ENCODE measurements at regions not wholly inside any gene's neighbourhood (a gene's known extent, or its start where the extent isn't known, plus 50 kb on each side); places are given as distances from the start of the nearest gene placed in this dataset.
A peak's percentile ranks its signal among the peaks of the same experiment; 100 is the strongest.

DNA sequence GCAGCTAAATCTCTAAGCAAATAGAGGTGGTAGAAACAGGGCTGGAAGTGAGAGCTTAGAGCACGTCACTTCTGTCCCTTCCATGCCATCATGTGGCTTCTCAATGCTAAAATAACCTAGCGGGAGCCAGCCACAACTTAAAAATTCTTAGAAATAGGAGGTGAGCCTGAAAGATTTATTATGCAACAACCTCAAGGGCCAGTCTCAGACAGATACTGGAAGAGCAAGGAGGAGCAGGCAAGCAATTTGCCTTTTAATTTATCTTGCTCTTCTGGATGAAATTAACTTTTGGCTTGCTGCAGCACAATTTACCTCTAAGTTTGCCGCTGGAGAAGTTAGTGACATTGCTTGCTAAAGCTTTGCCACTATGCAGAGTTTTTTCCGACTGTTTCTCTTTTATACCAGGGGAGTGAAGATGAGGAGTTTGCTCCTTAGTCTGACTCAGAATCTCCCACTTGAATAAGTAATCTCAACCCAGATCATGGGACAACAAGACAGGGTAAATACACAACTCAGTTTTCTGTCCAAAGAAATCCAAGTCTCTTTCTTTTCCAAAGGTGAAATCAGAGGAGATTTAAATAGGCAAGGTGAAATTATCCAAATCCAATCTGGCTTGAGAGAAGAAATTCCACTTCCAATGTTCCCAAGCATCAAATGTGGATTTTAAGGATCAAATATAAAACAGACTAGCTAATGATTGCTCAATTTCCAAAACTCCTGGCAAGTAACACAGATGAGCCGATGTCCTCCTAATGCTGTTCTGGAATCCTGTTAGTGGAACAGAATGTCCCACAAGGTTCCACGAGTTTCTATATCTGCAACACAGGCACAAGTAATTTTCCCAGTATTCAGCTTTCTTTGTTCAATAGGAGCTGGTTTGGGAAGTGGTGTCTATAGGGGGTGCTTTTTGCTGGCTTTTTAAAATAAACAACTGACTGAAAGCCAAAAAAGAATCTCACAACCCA is 329.4 kb upstream of the RORA start:
- no peak overlapping the region for H4K8ac ChIP-seq (ENCODE audit: low read depth, low read length)
- H3K4me3 ChIP-seq (ENCODE audit: low read depth, low read length) = no peak overlapping the region
- H3K4me1 ChIP-seq (ENCODE audit: control insufficient read depth in 1 of 2, insufficient read depth in 2 of 2, low read length in 2 of 2) = peaks cover 4 to 16% of the 10 kb centered on the region in 2 experiments
- H3K9ac ChIP-seq (ENCODE audit: low read length) = no peak overlapping the region
- H3K4ac ChIP-seq (ENCODE audit: low read depth, low read length) = no peak overlapping the region
- H3K27ac ChIP-seq (ENCODE audit: low read depth, low read length) = no peak overlapping the region
- H3K4me2 ChIP-seq (ENCODE audit: low read length) = no peak overlapping the region
- H3K79me2 ChIP-seq (ENCODE audit: control insufficient read depth, insufficient read depth, low read length, poor library complexity) = no peaks in the 10 kb centered on the region
- H2BK120ac ChIP-seq (ENCODE audit: insufficient read depth, low read length, poor library complexity) = no peak overlapping the region
- no peak overlapping the region for H3K23ac ChIP-seq (ENCODE audit: low read length)
- H4K91ac ChIP-seq (ENCODE audit: low read depth, low read length) = no peak overlapping the region
- no peaks in the 10 kb centered on the region for H3K9me3 ChIP-seq (ENCODE audit: insufficient read depth, low read depth, low read length)
- peak overlapping the region; percentile 29 for H3K14ac ChIP-seq (ENCODE audit: low read length)
- H2AFZ ChIP-seq (ENCODE audit: insufficient read depth, low read length, poor library complexity) = no peak overlapping the region
- no peaks in the 10 kb centered on the region for H3K36me3 ChIP-seq (ENCODE audit: control insufficient read depth in 1 of 2, insufficient read depth in 2 of 2, low read length in 2 of 2)
- H4K12ac ChIP-seq (ENCODE audit: low read depth, low read length) = no peak overlapping the region
- H2BK12ac ChIP-seq (ENCODE audit: low read length) = no peak overlapping the region
- H3K79me1 ChIP-seq (ENCODE audit: low read length) = peaks cover 8% of the 10 kb centered on the region
- H3K27me3 ChIP-seq (ENCODE audit: insufficient read depth, low read length) = no peaks in the 10 kb centered on the region
- WGBS (ENCODE audit: extremely low coverage, insufficient coverage, insufficient read length) = no CpG with 5 or more reads among the region's 6 CpGs
- no peak overlapping the region for H3K18ac ChIP-seq (ENCODE audit: low read length)
- H2BK5ac ChIP-seq (ENCODE audit: low read depth, low read length, poor library complexity) = no peak overlapping the region
- DNase-seq = no peak
- H2AK5ac ChIP-seq (ENCODE audit: low read length) = no peak overlapping the region

DNA sequence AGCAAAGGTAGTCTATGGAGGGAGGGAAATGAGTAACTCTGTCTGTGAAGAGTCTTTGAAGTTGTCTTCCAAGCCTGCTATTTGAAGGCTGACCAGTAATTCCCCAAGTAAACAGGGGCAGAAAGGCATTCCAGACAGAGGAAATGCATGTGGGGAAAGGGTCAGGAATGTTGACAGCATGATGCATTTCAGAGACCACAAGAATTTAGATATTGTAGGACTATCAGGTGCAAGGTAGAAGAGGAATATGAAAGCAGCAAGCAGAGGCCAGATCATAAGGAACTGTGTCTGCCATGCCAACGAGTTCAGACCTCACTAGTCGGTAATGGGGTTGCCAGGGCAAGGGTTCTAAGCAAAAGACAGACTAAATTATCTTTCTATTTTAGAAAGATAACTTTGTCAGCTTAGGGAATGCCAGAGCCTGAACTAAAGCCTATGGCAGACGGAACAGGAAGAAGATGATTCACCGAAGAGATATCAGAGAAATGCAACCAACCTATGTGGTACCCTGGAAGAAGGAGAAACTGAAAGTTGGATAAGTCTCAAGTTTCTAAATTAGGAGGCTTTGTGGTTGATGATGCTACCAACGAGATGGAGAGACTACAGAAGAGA is 327.0 kb upstream of the RORA start:
- WGBS (ENCODE audit: extremely low coverage, insufficient coverage, insufficient read length) = no CpG with 5 or more reads among the region's 5 CpGs
- H3K23ac ChIP-seq (ENCODE audit: low read length) = no peak overlapping the region
- no peak overlapping the region for H2AFZ ChIP-seq (ENCODE audit: insufficient read depth, low read length, poor library complexity)

DNA sequence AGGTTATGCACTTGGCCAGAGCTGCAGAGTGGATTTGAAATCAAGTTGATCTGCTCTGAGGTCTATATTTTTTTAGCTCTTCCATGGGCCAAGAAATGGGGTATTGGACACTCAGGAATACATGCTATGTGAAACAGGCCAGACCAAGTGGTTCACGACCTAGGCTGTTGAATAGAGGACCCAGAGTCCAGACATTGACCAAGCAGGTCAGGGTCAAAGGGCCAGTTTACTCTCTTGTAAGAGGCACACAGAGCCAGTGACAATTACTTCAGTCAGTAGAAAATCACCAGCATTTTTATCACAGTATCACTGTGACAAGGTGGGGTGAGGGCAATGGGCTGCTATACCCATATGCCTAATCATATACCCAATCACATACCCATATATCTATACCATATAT is 320.6 kb upstream of the RORA start:
- Histone ChIP-seq H4K91ac (ENCODE audit: low read depth, low read length) (no peak overlapping the region), H3K4me3 (ENCODE audit: low read depth, low read length) (no peak overlapping the region), H3K23ac (ENCODE audit: low read length) (no peak overlapping the region), H3K79me2 (ENCODE audit: control insufficient read depth, insufficient read depth, low read length, poor library complexity) (no peaks in the 10 kb centered on the region), H3K4me2 (ENCODE audit: low read length) (no peak overlapping the region), H3K27me3 (ENCODE audit: insufficient read depth, low read length) (no peaks in the 10 kb centered on the region), H2BK5ac (ENCODE audit: low read depth, low read length, poor library complexity) (no peak overlapping the region), H4K8ac (ENCODE audit: low read depth, low read length) (no peak overlapping the region), H3K18ac (ENCODE audit: low read length) (no peak overlapping the region), H2AFZ (ENCODE audit: insufficient read depth, low read length, poor library complexity) (no peak overlapping the region), H4K12ac (ENCODE audit: low read depth, low read length) (no peak overlapping the region), H2AK5ac (ENCODE audit: low read length) (no peak overlapping the region), H3K14ac (ENCODE audit: low read length) (no peak overlapping the region), H2BK12ac (ENCODE audit: low read length) (no peak overlapping the region), H3K4ac (ENCODE audit: low read depth, low read length) (no peak overlapping the region), H3K9me3 (ENCODE audit: insufficient read depth, low read depth, low read length) (no peaks in the 10 kb centered on the region), H3K27ac (ENCODE audit: low read depth, low read length) (no peak overlapping the region), H3K9ac (ENCODE audit: low read length) (peak overlapping the region; percentile 64), H3K36me3 (ENCODE audit: control insufficient read depth in 1 of 2, insufficient read depth in 2 of 2, low read length in 2 of 2) (no peaks in the 10 kb centered on the region), H3K79me1 (ENCODE audit: low read length) (no peaks in the 10 kb centered on the region), H3K4me1 (ENCODE audit: control insufficient read depth in 1 of 2, insufficient read depth in 2 of 2, low read length in 2 of 2) (peaks cover 0 to 4% of the 10 kb centered on the region in 2 experiments), H2BK120ac (ENCODE audit: insufficient read depth, low read length, poor library complexity) (no peak overlapping the region)
- WGBS (ENCODE audit: extremely low coverage, insufficient coverage, insufficient read length) = no CpG with 5 or more reads among the region's 1 CpG
- no peak for DNase-seq

More for the DNA sequence above, 327.0 kb upstream of the RORA start:
- Histone ChIP-seq H3K14ac (ENCODE audit: low read length) (no peak overlapping the region), H3K79me1 (ENCODE audit: low read length) (peaks cover 8% of the 10 kb centered on the region), H3K4me2 (ENCODE audit: low read length) (peak overlapping the region; percentile 44), H3K4me3 (ENCODE audit: low read depth, low read length) (no peak overlapping the region), H2AK5ac (ENCODE audit: low read length) (no peak overlapping the region), H3K18ac (ENCODE audit: low read length) (no peak overlapping the region), H2BK5ac (ENCODE audit: low read depth, low read length, poor library complexity) (no peak overlapping the region), H2BK120ac (ENCODE audit: insufficient read depth, low read length, poor library complexity) (no peak overlapping the region), H3K9me3 (ENCODE audit: insufficient read depth, low read depth, low read length) (no peaks in the 10 kb centered on the region), H3K36me3 (ENCODE audit: control insufficient read depth in 1 of 2, insufficient read depth in 2 of 2, low read length in 2 of 2) (no peaks in the 10 kb centered on the region), H3K4me1 (ENCODE audit: control insufficient read depth in 1 of 2, insufficient read depth in 2 of 2, low read length in 2 of 2) (peaks cover 4 to 18% of the 10 kb centered on the region in 2 experiments), H4K12ac (ENCODE audit: low read depth, low read length) (no peak overlapping the region), H2BK12ac (ENCODE audit: low read length) (no peak overlapping the region), H3K27me3 (ENCODE audit: insufficient read depth, low read length) (no peaks in the 10 kb centered on the region), H3K79me2 (ENCODE audit: control insufficient read depth, insufficient read depth, low read length, poor library complexity) (no peaks in the 10 kb centered on the region), H4K8ac (ENCODE audit: low read depth, low read length) (no peak overlapping the region), H3K27ac (ENCODE audit: low read depth, low read length) (peak overlapping the region; percentile 50), H3K4ac (ENCODE audit: low read depth, low read length) (no peak overlapping the region), H3K9ac (ENCODE audit: low read length) (no peak overlapping the region), H4K91ac (ENCODE audit: low read depth, low read length) (no peak overlapping the region)
- DNase-seq = peak; percentile 72 to 77

DNA sequence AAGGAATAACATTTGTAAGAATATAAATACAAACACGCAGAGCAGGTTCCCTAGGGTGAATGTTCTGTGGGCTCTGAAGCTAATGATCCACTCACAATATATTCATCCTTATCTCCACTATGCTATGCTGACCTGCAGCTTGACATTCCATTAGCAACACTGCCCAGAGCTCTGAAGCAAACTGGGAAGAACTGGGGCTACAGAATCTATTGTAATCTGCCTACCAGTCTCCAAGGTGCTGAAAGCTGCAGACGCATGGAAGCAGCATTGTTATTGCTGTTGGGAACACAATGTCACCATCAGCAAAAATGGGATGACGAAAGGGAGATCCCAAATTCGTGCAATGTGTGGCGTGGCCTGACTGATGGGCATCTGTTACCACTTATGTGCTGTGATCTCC is 316.7 kb upstream of the RORA start:
- no peak overlapping the region for H2BK5ac ChIP-seq (ENCODE audit: low read depth, low read length, poor library complexity)
- H3K4me3 ChIP-seq (ENCODE audit: low read depth, low read length) = no peak overlapping the region
- H3K36me3 ChIP-seq (ENCODE audit: control insufficient read depth in 1 of 2, insufficient read depth in 2 of 2, low read length in 2 of 2) = no peaks in the 10 kb centered on the region
- H3K79me2 ChIP-seq (ENCODE audit: control insufficient read depth, insufficient read depth, low read length, poor library complexity) = no peaks in the 10 kb centered on the region
- no peak overlapping the region for H3K27ac ChIP-seq (ENCODE audit: low read depth, low read length)
- DNase-seq = peak; percentile 67
- no peak overlapping the region for H4K91ac ChIP-seq (ENCODE audit: low read depth, low read length)
- H3K79me1 ChIP-seq (ENCODE audit: low read length) = no peaks in the 10 kb centered on the region
- H3K27me3 ChIP-seq (ENCODE audit: insufficient read depth, low read length) = no peaks in the 10 kb centered on the region
- H3K4me2 ChIP-seq (ENCODE audit: low read length) = no peak overlapping the region
- WGBS (ENCODE audit: extremely low coverage, insufficient coverage, insufficient read length) = no CpG with 5 or more reads among the region's 5 CpGs
- no peak overlapping the region for H4K8ac ChIP-seq (ENCODE audit: low read depth, low read length)
- H3K14ac ChIP-seq (ENCODE audit: low read length) = no peak overlapping the region
- H4K12ac ChIP-seq (ENCODE audit: low read depth, low read length) = no peak overlapping the region
- no peaks in the 10 kb centered on the region for H3K9me3 ChIP-seq (ENCODE audit: insufficient read depth, low read depth, low read length)
- H3K18ac ChIP-seq (ENCODE audit: low read length) = no peak overlapping the region
- no peak overlapping the region for H2AK5ac ChIP-seq (ENCODE audit: low read length)
- no peak overlapping the region for H2BK120ac ChIP-seq (ENCODE audit: insufficient read depth, low read length, poor library complexity)
- H2AFZ ChIP-seq (ENCODE audit: insufficient read depth, low read length, poor library complexity) = no peak overlapping the region
- H3K4ac ChIP-seq (ENCODE audit: low read depth, low read length) = no peak overlapping the region
- H3K9ac ChIP-seq (ENCODE audit: low read length) = no peak overlapping the region
- H3K4me1 ChIP-seq (ENCODE audit: control insufficient read depth in 1 of 2, insufficient read depth in 2 of 2, low read length in 2 of 2) = no peaks in the 10 kb centered on the region
- no peak overlapping the region for H3K23ac ChIP-seq (ENCODE audit: low read length)
- no peak overlapping the region for H2BK12ac ChIP-seq (ENCODE audit: low read length)

Data from trophoblast cell (in vitro differentiated cells and primary cell).